Peyer's patch (tissue), 4 donors: ENCODE measurements at regions not wholly inside any gene's neighbourhood (a gene's known extent, or its start where the extent isn't known, plus 50 kb on each side); places are given as distances from the start of the nearest gene placed in this dataset.

Source experiments
- POLR2A ChIP-seq, 2 donors: fragments of 450-650 bp; IDR thresholded peaks; one replicate each; pipeline ENCODE4 v1.5.1; 2017; ENCODE audit warnings: antibody characterized with exemption in 2 of 2, mild to moderate bottlenecking in 2 of 2, moderate library complexity in 2 of 2
- TF ChIP-seq, protein P1 (sequence below), 6 experiments: fragments of 450-650 bp in 4 of 6; fragments of 200-600 bp in 2 of 6; sonication (generic) in 1 of 6; IDR thresholded peaks; one replicate each; pipeline ENCODE4 v1.5.1; 2017 to 2019; ENCODE audit warnings: antibody characterized with exemption in 6 of 6, mild to moderate bottlenecking in 3 of 6, moderate library complexity in 1 of 6

DNA sequence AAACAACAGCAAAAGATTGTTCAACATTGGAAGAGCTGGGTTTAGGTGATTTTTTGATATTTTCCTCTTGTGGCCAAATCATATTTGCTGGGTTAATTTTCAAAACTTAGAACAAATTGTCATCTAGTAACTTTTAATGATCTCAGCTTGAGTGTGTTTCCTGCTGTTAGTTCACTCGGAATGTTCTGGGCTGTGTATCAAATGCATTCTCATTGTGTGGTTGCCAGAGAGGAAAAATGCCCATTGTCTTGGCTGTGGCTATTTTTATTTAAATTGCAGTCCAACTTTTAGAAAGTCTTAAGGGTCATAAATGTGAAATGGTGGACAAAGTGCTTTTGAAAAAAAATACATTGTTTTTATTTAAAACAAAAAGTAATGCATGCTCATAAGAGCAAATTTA lies 542.0 kb downstream of the TNS3 start:
- TF ChIP-seq POLR2A (IDR thresholded peaks at IDR 0.05) = no peak
- TF ChIP-seq, protein P1, sequence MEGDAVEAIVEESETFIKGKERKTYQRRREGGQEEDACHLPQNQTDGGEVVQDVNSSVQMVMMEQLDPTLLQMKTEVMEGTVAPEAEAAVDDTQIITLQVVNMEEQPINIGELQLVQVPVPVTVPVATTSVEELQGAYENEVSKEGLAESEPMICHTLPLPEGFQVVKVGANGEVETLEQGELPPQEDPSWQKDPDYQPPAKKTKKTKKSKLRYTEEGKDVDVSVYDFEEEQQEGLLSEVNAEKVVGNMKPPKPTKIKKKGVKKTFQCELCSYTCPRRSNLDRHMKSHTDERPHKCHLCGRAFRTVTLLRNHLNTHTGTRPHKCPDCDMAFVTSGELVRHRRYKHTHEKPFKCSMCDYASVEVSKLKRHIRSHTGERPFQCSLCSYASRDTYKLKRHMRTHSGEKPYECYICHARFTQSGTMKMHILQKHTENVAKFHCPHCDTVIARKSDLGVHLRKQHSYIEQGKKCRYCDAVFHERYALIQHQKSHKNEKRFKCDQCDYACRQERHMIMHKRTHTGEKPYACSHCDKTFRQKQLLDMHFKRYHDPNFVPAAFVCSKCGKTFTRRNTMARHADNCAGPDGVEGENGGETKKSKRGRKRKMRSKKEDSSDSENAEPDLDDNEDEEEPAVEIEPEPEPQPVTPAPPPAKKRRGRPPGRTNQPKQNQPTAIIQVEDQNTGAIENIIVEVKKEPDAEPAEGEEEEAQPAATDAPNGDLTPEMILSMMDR (IDR thresholded peaks at IDR 0.05) = no peak
